GM18507 (cell line): ENCODE measurements at regions not wholly inside any gene's neighbourhood (a gene's known extent, or its start where the extent isn't known, plus 50 kb on each side); places are given as distances from the start of the nearest gene placed in this dataset.

ENCODE experiments used
- DNase-seq: peaks from one replicate; pipeline ENCODE4 v3.0.0; 2011; ENCODE audit warnings: low read depth; ENCODE audit not compliant: insufficient read length; ENCODE audit errors: extremely low spot score
- FAIRE-seq: peaks from 2 replicates; lab custom pipeline; 2011; peaks lifted over from hg19 to GRCh38; lab: Jason Lieb, UNC

GRCh38 chr20:58116505-58116904, 111.9 kb downstream of the ANKRD60 start:
- FAIRE-seq (no peak), DNase-seq (no peak)

GRCh38 chr20:58113716-58114115, 114.7 kb downstream of the ANKRD60 start:
- no peak for FAIRE-seq

DNA sequence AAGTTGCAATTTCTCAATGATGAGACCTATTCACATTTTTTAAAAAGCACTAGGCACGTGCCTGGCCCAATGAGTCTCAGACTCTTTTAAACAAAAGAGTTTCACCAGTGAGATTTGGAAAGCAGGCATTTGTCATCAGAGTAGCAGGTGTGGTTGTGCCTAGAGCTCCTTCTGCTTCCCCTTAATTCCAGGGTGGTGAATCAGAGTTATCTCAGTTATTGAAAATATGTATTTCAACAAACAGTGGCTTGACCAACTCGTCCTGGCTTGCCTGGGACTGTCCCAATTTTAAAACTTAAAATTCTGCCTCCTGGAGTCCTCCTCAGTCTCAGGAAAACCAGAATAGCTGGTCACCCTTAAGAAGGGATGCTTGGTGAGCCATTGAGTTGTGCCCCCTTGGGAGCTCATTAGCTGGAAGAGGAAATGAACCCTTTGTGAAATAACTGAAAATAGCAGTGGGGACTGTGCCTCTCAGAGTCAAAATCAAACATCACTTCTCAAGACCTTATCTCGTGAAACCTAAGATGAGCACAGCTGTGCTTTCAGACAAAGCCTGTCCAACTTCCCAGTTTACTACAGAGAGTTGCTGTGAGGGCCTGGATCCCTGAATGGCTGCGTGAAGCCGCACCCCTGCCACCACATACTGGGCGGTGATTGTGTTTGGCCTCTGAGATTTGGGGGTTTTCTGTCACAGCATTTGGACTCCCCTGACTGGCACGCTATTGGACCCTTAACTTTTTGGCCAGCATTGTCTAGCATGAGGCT, 116.3 kb downstream of the ANKRD60 start:
- no peak for FAIRE-seq
- no peak for DNase-seq

More at GRCh38 chr20:58113716-58114115, 114.7 kb downstream of the ANKRD60 start:
- DNase-seq: no peak

GRCh38 chr20:58111310-58112016, 117.0 kb downstream of the ANKRD60 start:
- FAIRE-seq (no peak), DNase-seq (no peak)

- FAIRE-seq (no peak), DNase-seq (no peak)
Measured at GRCh38 chr20:58109918-58110635, 118.4 kb downstream of the ANKRD60 start.

DNA sequence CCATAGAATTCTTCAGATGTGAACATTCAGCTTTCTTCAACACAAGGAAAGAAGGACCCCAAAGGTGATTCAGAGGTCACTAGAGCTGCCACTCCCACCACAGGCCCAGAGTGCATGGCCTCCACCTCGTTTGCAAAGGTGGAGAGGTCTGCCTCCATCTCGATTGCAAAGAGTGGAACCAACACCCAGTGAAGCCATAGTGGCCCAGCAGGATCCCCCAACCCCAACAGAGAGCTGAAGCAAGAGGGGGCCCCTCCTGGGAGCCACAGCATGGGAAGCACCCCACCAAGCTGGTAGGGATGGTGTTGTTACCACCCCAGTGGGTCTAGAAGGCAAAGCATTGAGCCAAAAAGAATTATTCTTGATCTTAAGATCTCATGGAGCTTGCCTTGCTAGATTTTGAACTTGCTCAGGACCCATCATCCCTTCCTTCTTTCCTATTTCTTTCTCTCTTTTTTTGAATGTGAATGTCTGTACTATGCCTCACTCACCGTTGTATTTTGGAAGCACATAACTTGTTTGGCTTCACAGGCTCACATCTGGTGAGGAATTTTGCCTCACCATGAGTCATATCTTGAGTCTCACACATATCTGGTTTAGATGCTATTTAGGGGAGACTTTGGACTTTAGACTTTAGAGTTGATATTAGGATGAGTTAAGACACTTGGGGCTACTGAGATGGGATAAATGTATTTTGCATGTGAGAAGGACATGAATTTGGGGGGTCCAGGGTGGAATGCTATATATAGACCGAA, 119.2 kb downstream of the ANKRD60 start:
- FAIRE-seq: no peak

GRCh38 chr20:58107533-58107932, 120.9 kb downstream of the ANKRD60 start:
- DNase-seq (no peak), FAIRE-seq (no peak)

More for the DNA sequence above, 119.2 kb downstream of the ANKRD60 start:
- DNase-seq: no peak

DNA sequence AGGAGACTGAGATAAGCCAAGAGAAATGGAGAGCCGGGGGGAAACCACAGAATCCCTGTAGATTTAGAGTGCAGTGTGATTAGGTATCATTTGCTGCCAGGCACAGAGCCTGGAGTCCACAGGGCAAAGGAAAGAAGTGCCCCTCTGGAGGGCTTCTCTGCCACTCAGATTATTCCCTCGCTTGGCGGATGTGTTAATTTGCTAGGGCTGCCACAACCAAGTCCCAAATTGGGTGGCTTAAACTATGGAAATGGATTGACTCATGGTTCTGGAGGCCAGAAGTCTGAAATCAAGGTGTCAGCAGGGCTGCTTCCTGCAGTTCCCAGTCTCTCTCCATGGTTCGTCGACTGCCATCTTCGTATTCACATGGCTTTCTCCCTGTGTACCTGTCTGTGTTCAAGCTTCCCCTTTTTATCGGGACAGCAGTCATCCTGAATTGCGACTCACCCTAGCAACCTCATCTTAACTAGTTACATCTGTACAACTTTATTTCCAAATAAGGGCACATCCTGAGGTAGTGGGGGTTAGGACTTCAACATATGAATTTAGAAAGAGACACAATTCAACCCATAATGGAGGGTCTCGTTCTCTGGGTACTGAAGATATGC, 122.2 kb downstream of the ANKRD60 start:
- FAIRE-seq: no peak
- no peak for DNase-seq

- FAIRE-seq: no peak
- no peak for DNase-seq
Measured at GRCh38 chr20:58103961-58104360, 124.5 kb downstream of the ANKRD60 start.

DNA sequence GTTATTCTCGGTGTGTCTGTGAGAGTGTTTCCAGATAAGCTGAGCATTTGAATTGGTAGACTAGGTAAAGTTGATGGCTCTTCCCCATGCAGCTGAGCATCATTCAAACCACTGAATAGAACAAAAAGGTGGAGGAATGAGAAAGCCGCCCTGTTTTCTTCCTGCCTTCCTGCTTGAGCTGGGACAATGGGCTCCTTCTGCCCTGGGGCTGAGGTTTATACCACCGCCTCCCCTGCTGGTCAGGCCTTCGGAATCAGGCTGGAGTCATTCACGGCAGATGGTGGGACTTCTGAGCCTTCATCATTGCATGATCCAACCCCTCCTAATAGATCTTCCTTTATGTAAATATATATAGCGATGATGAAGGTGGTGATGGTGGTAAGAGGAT, 124.9 kb downstream of the ANKRD60 start:
- no peak for DNase-seq
- FAIRE-seq: no peak

- DNase-seq (no peak), FAIRE-seq (no peak)
Measured at GRCh38 chr20:58102744-58103516, 125.5 kb downstream of the ANKRD60 start.

- no peak for FAIRE-seq
- no peak for DNase-seq
Measured at GRCh38 chr20:58102261-58102660, 126.2 kb downstream of the ANKRD60 start.

DNA sequence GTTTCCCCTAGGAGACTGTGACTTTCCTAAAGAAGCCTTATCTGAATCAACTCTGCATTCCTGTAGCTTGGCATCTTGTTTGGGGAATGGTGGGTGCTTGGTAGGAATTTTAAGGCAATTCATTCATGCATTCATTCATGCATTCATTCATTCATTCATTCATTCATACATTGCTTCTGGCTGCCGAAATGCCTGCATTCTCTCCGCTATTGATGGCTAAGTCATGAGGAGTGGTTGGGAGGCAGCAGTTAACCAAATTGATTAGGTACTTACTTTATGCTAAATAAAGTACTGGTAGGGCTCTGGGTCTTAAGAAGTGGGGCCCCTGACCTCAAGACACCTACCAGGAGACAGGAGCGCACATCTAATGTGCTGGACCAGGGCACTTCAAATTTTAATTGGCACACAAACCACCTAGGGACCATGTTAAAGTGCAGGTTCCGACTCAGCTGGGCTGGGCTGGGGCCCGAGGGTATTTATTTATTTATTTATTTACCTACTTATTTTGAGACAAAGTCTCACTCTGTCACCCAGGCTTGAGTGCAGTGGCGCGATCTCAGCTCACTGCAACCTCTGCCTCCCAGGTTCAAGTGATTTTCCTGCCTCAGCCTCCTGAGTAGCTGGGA, 127.6 kb downstream of the ANKRD60 start:
- DNase-seq (no peak), FAIRE-seq (no peak)

DNA sequence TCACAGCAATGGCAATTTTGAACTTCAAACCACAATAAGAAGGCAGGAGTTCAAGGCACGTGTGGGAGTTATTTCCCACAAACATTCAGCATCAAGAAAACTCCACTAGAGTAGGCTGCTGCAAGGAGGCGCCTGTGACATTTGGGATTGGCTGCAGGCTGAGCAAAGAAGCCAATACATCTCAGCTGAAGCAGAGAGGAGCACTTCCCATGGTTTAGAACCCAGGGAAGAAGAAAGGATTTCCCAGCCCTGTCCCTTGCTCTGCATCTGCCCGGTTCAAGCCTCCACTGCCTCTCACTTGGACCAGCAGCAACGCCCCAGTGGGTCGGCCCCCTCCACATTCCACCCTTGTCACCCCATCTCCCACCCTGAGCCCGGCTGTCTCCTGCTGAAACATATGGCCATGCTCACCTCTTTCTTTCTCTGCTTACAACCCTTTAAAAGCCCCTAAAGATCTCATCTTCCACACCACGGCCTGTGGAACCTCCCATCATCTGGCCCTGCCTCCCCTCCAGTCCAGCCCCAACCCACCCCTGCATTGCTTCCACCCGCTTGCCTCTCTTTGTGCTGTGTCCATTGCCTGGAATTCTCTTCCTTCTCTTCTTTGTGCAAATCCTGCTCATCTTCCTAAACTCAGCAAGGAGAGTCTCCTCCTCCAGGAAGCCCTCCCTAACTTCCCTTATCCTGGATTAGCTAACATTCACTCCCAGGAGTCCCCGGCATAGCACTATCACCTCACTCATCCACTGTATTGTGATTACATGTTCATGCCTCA, 128.3 kb downstream of the ANKRD60 start:
- DNase-seq: no peak
- FAIRE-seq: no peak

DNA sequence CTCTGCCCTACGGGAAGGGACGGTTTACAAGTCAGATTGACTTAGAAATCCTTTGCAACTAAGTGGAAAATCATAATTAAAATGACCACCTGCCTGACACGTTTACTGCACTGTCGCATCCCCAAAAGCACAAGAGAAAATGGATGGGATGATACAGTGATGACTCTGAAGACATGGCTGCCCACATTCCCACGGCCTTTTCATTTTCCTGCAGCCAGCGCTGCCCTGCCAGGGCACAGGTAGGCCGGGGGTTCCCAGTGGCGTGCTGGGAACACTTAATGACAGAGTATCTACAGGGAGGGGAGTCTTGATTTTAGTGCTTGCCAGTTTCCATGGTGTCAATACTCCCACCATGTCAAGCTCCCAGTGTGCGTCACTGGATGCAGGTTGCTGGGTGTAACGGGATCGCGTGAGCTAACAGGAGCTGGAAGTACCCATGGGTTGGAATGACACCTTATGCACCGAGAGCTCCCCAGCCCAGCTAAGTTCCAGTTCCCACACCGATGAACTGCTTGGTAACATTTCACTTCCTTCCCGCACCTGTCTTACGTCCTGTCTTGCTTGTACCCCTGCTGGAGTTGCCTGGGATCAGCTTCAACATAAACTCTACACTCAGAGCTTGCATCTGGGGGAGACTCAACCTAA, 129.0 kb downstream of the ANKRD60 start:
- FAIRE-seq (no peak), DNase-seq (no peak)

DNA sequence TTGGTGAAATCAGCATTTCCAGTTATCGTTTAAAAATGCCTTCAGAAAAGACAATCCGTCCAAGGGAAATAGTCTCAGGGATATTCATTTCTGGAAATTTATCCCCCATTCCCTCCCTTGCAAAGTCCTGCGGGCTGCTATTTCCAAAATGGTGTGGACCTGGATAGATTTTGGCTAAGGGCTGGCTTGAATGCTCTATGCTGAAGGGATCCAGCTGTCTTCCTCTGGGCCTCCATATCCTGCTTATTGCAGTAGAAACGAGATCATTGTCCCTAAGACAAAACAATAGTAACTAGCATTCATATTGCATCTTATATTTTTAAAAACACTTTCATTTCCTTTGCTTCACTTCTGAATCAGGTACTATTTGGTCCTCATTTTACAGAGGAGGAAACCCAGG, 129.9 kb downstream of the ANKRD60 start:
- FAIRE-seq (no peak), DNase-seq (no peak)

DNA sequence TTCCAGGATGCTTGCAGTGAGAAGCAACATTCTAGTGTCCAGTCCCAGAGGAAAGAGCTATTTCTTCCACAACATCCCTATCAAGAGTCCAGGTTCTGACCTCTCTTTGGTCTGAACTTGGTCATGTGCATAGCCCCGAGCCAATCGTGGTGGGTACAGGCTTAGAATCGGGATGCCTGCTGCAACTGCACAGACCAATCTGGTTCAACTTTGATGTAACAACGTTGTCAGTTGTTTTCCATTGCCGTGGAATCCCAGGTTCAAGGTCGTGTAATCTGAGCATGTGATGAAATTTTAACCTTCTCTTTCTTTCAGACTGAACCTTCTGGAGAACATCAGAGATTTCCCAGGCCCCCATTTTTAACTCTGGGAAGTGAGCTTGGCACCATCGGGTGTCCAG, 130.5 kb downstream of the ANKRD60 start:
- no peak for FAIRE-seq

More for the DNA sequence above, 130.5 kb downstream of the ANKRD60 start:
- DNase-seq: no peak
